Calu3 (cell line): ENCODE measurements at regions not wholly inside any gene's neighbourhood (a gene's known extent, or its start where the extent isn't known, plus 50 kb on each side); places are given as distances from the start of the nearest gene placed in this dataset.
A peak's percentile ranks its signal among the peaks of the same experiment; 100 is the strongest.

ENCODE experiments used
- BruUV-seq: library from RNA; stranded (reverse); fragments of 400-500 nt; replicated peaks from 2 replicates; lab custom pipeline; 2021; lab: Mats Ljungman, UMichigan
- CTCF ChIA-PET: fragments of 300-600 bp; sonication (Branson Sonifier 250); formaldehyde crosslinking; loops from one replicate; lab custom pipeline; 2022; ENCODE audit warnings: antibody characterized with exemption; lab: Charles Lee
- DNase-seq: peaks from one replicate; pipeline ENCODE4 v3.0.0; 2022
- H3K27ac Mint-ChIP-seq: one replicate; pipeline ENCODE4 v1.8.0; 2022; ENCODE audit warnings: mixed read lengths; ENCODE audit not compliant: unreplicated experiment
- H3K27me3 Mint-ChIP-seq: one replicate; pipeline ENCODE4 v1.8.0; 2022; ENCODE audit warnings: mixed read lengths; ENCODE audit not compliant: unreplicated experiment
- H3K36me3 Mint-ChIP-seq: one replicate; pipeline ENCODE4 v1.8.0; 2022; ENCODE audit warnings: mild to moderate bottlenecking, moderate library complexity, mixed read lengths; ENCODE audit not compliant: insufficient read depth, unreplicated experiment
- H3K4me1 Mint-ChIP-seq: one replicate; pipeline ENCODE4 v1.8.0; 2022; ENCODE audit warnings: mild to moderate bottlenecking, low read depth, mixed read lengths; ENCODE audit not compliant: unreplicated experiment
- H3K4me3 Mint-ChIP-seq: one replicate; pipeline ENCODE4 v1.8.0; 2022; ENCODE audit warnings: mild to moderate bottlenecking, low read depth, moderate library complexity, mixed read lengths; ENCODE audit not compliant: unreplicated experiment
- H3K9me3 Mint-ChIP-seq: one replicate; pipeline ENCODE4 v1.8.0; 2022; ENCODE audit warnings: low read depth, mixed read lengths; ENCODE audit not compliant: unreplicated experiment
- intact Hi-C: fragments of 100-400 bp; cut with micrococcal nuclease; formaldehyde crosslinking; loops from one replicate; pipeline ENCODE4 v1.10.0; 2022; ENCODE audit not compliant: unreplicated experiment
- TF ChIP-seq, protein P1 (sequence below): fragments of 200-600 bp; IDR thresholded peaks from one replicate; pipeline ENCODE4 v1.8.0; 2022; ENCODE audit warnings: antibody characterized with exemption; ENCODE audit not compliant: unreplicated experiment

DNA sequence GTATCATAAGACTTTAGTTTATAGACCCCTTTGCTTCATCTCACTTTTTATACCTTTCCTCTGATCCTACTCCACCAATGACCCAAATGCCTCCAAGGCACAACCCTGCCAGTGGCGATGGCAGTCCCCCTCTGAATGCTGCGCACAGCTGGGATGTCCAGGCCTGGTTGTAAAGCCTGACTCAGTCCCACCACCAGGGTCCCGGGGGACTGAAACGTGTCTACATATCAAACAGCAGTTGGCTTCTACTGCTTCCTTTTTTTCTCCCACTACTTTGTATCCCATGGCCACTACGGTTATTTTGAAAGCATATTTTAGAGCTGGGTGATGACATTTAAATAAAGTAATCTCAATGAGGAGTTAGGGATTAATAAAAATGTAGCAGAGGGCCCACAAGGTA is 329.8 kb upstream of the PSMD7 start:
- CTCF ChIA-PET, result interaction anchor here (0.5 to 2.7 kb wide), 2 partner anchors 10 to 78 kb away, joined by 5 to 6 read pairs; no protein-coding TSS in a partner anchor
- intact Hi-C loops, result no loop called here
- H3K27me3 Mint-ChIP-seq, result peaks cover 36% of the 10 kb centered on the region

DNA sequence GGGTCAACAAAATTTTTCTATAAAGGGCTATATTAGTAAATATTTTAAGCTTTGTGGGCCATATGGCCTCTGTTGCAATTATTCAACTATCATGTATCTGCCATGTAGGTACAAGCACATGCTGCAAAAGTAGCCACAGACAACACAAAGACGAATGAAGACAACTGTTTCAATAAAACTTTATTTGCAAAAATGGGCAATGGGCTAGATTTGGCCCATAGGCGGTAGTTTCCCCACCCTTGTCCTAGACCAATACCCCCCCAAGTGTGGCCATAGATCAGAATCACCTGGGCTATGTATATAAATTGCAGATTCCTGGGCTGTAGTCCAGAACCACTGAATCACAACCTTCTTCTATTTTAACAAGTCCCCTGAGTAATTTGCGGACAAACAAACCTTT is 331.0 kb upstream of the PSMD7 start:
- no peak overlapping the region for H3K4me3 Mint-ChIP-seq
- no peak overlapping the region for H3K27ac Mint-ChIP-seq
- intact Hi-C loops, result no loop called here
- DNase-seq, result no peak
- CTCF ChIA-PET, result no interaction called here
- TF ChIP-seq, protein P1, sequence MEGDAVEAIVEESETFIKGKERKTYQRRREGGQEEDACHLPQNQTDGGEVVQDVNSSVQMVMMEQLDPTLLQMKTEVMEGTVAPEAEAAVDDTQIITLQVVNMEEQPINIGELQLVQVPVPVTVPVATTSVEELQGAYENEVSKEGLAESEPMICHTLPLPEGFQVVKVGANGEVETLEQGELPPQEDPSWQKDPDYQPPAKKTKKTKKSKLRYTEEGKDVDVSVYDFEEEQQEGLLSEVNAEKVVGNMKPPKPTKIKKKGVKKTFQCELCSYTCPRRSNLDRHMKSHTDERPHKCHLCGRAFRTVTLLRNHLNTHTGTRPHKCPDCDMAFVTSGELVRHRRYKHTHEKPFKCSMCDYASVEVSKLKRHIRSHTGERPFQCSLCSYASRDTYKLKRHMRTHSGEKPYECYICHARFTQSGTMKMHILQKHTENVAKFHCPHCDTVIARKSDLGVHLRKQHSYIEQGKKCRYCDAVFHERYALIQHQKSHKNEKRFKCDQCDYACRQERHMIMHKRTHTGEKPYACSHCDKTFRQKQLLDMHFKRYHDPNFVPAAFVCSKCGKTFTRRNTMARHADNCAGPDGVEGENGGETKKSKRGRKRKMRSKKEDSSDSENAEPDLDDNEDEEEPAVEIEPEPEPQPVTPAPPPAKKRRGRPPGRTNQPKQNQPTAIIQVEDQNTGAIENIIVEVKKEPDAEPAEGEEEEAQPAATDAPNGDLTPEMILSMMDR, result no peak
- no peaks in the 10 kb centered on the region for H3K9me3 Mint-ChIP-seq
- H3K27me3 Mint-ChIP-seq, result peaks cover 24% of the 10 kb centered on the region
- H3K36me3 Mint-ChIP-seq, result no peaks in the 10 kb centered on the region
- no peaks in the 10 kb centered on the region for H3K4me1 Mint-ChIP-seq
- BruUV-seq, result no TSS peak

More for the DNA sequence above, 329.8 kb upstream of the PSMD7 start:
- no TSS peak for BruUV-seq
- Mint-ChIP-seq H3K36me3 (no peaks in the 10 kb centered on the region), H3K4me3 (no peak overlapping the region), H3K4me1 (no peaks in the 10 kb centered on the region), H3K27ac (no peak overlapping the region), H3K9me3 (no peaks in the 10 kb centered on the region)
- no peak for DNase-seq
- TF ChIP-seq, protein P1, result no peak

DNA sequence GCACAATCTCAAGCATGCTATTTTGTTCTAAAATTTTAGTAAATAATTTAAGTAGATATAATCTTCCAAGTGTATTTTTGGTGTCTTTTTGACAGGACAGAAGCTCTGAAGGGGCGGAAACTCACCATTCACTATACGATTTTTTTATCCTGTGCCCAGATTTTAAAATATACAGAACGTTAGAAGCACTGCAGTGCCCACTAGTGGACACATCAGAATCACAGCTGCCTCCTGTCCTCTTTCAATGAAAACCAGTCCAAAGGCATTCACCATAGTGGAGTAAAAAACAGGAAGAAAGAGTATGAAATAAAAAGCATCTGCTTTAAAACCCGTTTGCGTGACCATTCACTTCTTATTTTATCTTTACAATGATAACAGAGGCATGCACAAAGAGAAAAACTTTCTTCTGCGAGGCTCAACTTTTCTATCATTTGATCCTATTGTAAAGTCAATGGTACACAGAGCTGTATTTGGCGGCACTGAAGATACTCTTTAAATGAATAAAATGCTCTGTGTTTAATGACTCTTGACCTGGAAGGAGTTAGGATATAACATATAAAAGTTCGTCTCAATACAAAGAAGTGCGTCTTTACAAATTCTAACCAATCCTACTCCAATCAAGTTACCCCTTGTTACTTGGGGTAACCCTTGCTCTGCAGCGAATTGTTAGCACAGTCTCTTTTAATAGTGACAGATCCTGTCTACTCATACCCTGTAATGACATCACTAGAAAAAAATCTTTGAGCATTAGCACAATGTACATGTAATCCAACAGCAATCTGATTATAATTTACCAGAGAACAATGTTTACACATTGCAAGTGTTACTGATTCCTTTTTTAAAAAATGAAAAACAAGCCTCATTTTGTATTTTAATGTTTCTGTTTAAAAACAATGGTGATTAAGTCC is 339.8 kb upstream of the PSMD7 start:
- peaks cover 71% of the 10 kb centered on the region for H3K27me3 Mint-ChIP-seq
- no peak overlapping the region for H3K27ac Mint-ChIP-seq
- BruUV-seq, result no TSS peak
- DNase-seq, result peak; percentile 73
- H3K4me1 Mint-ChIP-seq, result no peaks in the 10 kb centered on the region
- intact Hi-C loops, result loop anchor here (1.0 to 10.0 kb wide), 5 partner anchors 78 to 392 kb away; no protein-coding TSS in a partner anchor
- no peaks in the 10 kb centered on the region for H3K9me3 Mint-ChIP-seq
- H3K36me3 Mint-ChIP-seq, result no peaks in the 10 kb centered on the region
- no peak overlapping the region for H3K4me3 Mint-ChIP-seq
- CTCF ChIA-PET, result interaction anchor here (0.5 to 2.0 kb wide), 7 partner anchors 10 to 952 kb away, joined by 3 to 7 read pairs (median 3); no protein-coding TSS in a partner anchor
- TF ChIP-seq, protein P1, result peak; percentile 69

DNA sequence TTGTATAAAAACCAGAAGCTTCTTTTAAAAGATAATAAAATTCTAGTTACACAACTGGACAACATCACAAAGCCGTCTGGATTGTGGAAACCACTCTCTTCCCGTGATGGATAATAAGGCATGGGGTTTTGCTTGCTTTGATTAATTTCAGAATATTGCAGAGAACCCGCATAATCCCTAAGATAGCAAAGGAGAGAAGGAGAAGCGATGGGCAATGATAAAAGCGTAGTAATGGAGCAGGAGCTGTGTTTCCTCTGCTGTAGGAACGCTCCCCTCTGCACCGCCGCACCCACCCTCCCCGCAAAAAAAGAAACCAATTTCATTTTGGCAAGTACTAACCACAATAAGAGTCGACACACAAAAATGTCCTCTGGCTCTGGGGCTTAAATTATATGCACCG is 340.9 kb upstream of the PSMD7 start:
- H3K36me3 Mint-ChIP-seq, result no peaks in the 10 kb centered on the region
- CTCF ChIA-PET, result interaction anchor here (1.9 kb wide), 1 partner anchor 80 kb away, joined by 7 read pairs; no protein-coding TSS in a partner anchor
- peaks cover 71% of the 10 kb centered on the region for H3K27me3 Mint-ChIP-seq
- no peak for DNase-seq
- TF ChIP-seq, protein P1, result no peak
- BruUV-seq, result no TSS peak
- intact Hi-C loops, result loop anchor here (1.0 to 10.0 kb wide), 5 partner anchors 78 to 390 kb away; no protein-coding TSS in a partner anchor
- no peaks in the 10 kb centered on the region for H3K4me1 Mint-ChIP-seq
- H3K4me3 Mint-ChIP-seq, result no peak overlapping the region
- H3K9me3 Mint-ChIP-seq, result no peaks in the 10 kb centered on the region
- H3K27ac Mint-ChIP-seq, result no peak overlapping the region
